B cell (primary cell): ENCODE measurements at regions not wholly inside any gene's neighbourhood (a gene's known extent, or its start where the extent isn't known, plus 50 kb on each side); places are given as distances from the start of the nearest gene placed in this dataset.

Experiments used
- ATAC-seq: fragments of 200-7000 bp; cut with Tn5 transposase; one replicate; pipeline ENCODE4 v1.10.0; 2021; ENCODE audit warnings: low read depth, mild to moderate bottlenecking, moderate number of reproducible peaks, moderate library complexity
- CTCF ChIA-PET: fragments of 350-600 bp; sonication (Branson Sonifier 250); formaldehyde crosslinking; loops from one replicate; lab custom pipeline; 2021; ENCODE audit warnings: antibody characterized with exemption, inconsistent platforms; lab: Charles Lee
- POLR2A ChIA-PET: fragments of 350-600 bp; sonication (Branson Sonifier 250); formaldehyde crosslinking; loops from one replicate; lab custom pipeline; 2021; ENCODE audit warnings: antibody characterized with exemption; lab: Charles Lee
- DNase-seq: peaks from one replicate; pipeline ENCODE4 v3.0.0; 2013
- H2AFZ ChIP-seq: 2 replicates; pipeline ENCODE4 v1.6.1; 2012; ENCODE audit warnings: mild to moderate bottlenecking, low read depth, low read length; ENCODE audit not compliant: insufficient read depth, poor library complexity, severe bottlenecking
- H3K27ac ChIP-seq, 2 donors: 1 replicate in 1 of 2; 2 replicates in 1 of 2; pipeline ENCODE4 v1.5.1; 2012 to 2013; ENCODE audit warnings: low read length in 2 of 2, mild to moderate bottlenecking in 2 of 2, moderate library complexity in 1 of 2
- H3K27me3 ChIP-seq, 4 experiments: fragments of 200-600 bp in 1 of 4; sonication (generic) in 1 of 4; replicated peaks in 1 of 4; 1 replicate in 2 of 4; 2 replicates in 2 of 4; pipeline versions ENCODE4 v1.6.1 to v1.7.0; 2013 to 2016; ENCODE audit warnings: low read length in 3 of 4, mild to moderate bottlenecking in 2 of 4, mixed read lengths in 1 of 4, moderate library complexity in 1 of 4; ENCODE audit not compliant: insufficient read depth in 4 of 4, control insufficient read depth in 3 of 4; ENCODE audit errors: control extremely low read depth in 1 of 4
- H3K36me3 ChIP-seq, 2 experiments: replicated peaks in 1 of 2; 1 replicate in 1 of 2; 2 replicates in 1 of 2; pipeline versions ENCODE4 v1.6.1 to v1.7.1; 2013; ENCODE audit warnings: low read length in 1 of 2; ENCODE audit not compliant: insufficient read depth in 2 of 2, control insufficient read depth in 1 of 2; ENCODE audit errors: control extremely low read depth in 1 of 2, extremely low read depth in 1 of 2
- H3K4me1 ChIP-seq, 2 donors: fragments of 200-600 bp in 1 of 2; sonication (generic) in 1 of 2; 1 replicate in 1 of 2; 2 replicates in 1 of 2; pipeline versions ENCODE4 v1.5.1 to v1.6.1; 2013 to 2017; ENCODE audit warnings: low read length in 2 of 2; ENCODE audit not compliant: control insufficient read depth in 2 of 2, insufficient read depth in 2 of 2
- H3K4me2 ChIP-seq: replicated peaks from 2 replicates; pipeline ENCODE3; 2012; ENCODE audit warnings: mild to moderate bottlenecking, low read depth, low read length; ENCODE audit not compliant: poor library complexity, severe bottlenecking
- H3K4me3 ChIP-seq, 5 experiments: fragments of 200-600 bp in 1 of 5; sonication (generic) in 1 of 5; 1 replicate in 3 of 5; 2 replicates in 2 of 5; pipeline versions ENCODE4 v1.5.1 to v1.7.0; 2011 to 2016; ENCODE audit warnings: low read length in 4 of 5, mild to moderate bottlenecking in 4 of 5, low read depth in 2 of 5, control low read depth in 1 of 5, moderate library complexity in 1 of 5; ENCODE audit not compliant: insufficient read depth in 1 of 5; ENCODE audit errors: control extremely low read depth in 1 of 5, extremely low read depth in 1 of 5
- H3K79me2 ChIP-seq: fragments of 200-600 bp; sonication (generic); one replicate; pipeline ENCODE4 v1.6.0; 2016; ENCODE audit warnings: low read length; ENCODE audit not compliant: control insufficient read depth, insufficient read depth
- H3K9ac ChIP-seq: fragments of 200-600 bp; sonication (generic); 2 replicates; pipeline ENCODE4 v1.6.1; 2017; ENCODE audit warnings: mild to moderate bottlenecking, low read length, moderate library complexity
- H3K9me3 ChIP-seq, 3 donors: one replicate each; pipeline versions ENCODE4 v1.6.1 to v1.7.1; 2013; ENCODE audit warnings: low read length in 2 of 3; ENCODE audit not compliant: control insufficient read depth in 2 of 3, insufficient read depth in 1 of 3; ENCODE audit errors: control extremely low read depth in 1 of 3
- H4K20me1 ChIP-seq: 2 replicates; pipeline ENCODE4 v1.6.0; 2012; ENCODE audit warnings: mild to moderate bottlenecking, low read length; ENCODE audit not compliant: insufficient read depth, control insufficient read depth, poor library complexity, severe bottlenecking
- H3K27ac Mint-ChIP-seq: one replicate; pipeline ENCODE4 v1.8.0; 2021; ENCODE audit warnings: mixed read lengths
- H3K27me3 Mint-ChIP-seq: one replicate; pipeline ENCODE4 v1.8.0; 2021; ENCODE audit warnings: mixed read lengths
- H3K4me1 Mint-ChIP-seq: one replicate; pipeline ENCODE4 v1.8.0; 2021; ENCODE audit warnings: mixed read lengths
- H3K4me3 Mint-ChIP-seq: one replicate; pipeline ENCODE4 v1.8.0; 2021; ENCODE audit warnings: mixed read lengths
- H3K9me3 Mint-ChIP-seq: one replicate; pipeline ENCODE4 v1.8.0; 2022; ENCODE audit warnings: mixed read lengths; ENCODE audit not compliant: insufficient read depth
- CTCF ChIP-seq: fragments of 200-600 bp; IDR thresholded peaks from one replicate; pipeline ENCODE4 v1.8.0; 2022; ENCODE audit warnings: antibody characterized with exemption, mild to moderate bottlenecking
- EZH2 ChIP-seq: IDR thresholded peaks from 2 replicates; pipeline ENCODE4 v1.6.1; 2012; ENCODE audit warnings: borderline replicate concordance, low read depth, mild to moderate bottlenecking, moderate library complexity, low read length; ENCODE audit not compliant: insufficient read depth, poor library complexity, severe bottlenecking
- WGBS: methylation state at CpG from one replicate; pipeline ENCODE4 v1.1.5; 2013; ENCODE audit warnings: missing lambda C conversion rate; ENCODE audit not compliant: insufficient coverage; 5-methylcytosine and 5-hydroxymethylcytosine counted together
- intact Hi-C: fragments of 100-400 bp; cut with micrococcal nuclease; formaldehyde crosslinking; loops from one replicate; pipeline ENCODE4 v1.10.0; 2022

- Histone ChIP-seq H3K4me3 (no peak overlapping the region), H3K9me3 (peaks cover 0 to 1% (median 0%) of the 10 kb centered on the region in 3 donors), H3K36me3 (no peaks in the 10 kb centered on the region), H3K9ac (no peak overlapping the region), H3K27me3 (no peaks in the 10 kb centered on the region), H2AFZ (no peak overlapping the region), H4K20me1 (no peaks in the 10 kb centered on the region), H3K79me2 (no peaks in the 10 kb centered on the region), H3K4me2 (no peak overlapping the region), H3K4me1 (no peaks in the 10 kb centered on the region), H3K27ac (no peak overlapping the region)
- CTCF ChIA-PET, result interaction anchor here (0.9 kb wide), 1 partner anchor 10 kb away, joined by 3 read pairs; no protein-coding TSS in a partner anchor
- Mint-ChIP-seq H3K9me3 (no peaks in the 10 kb centered on the region), H3K27me3 (no peaks in the 10 kb centered on the region), H3K4me3 (no peak overlapping the region), H3K4me1 (peaks cover 4% of the 10 kb centered on the region), H3K27ac (no peak overlapping the region)
- intact Hi-C loops, result no loop called here
- TF ChIP-seq CTCF, result no peak
- no peak for TF ChIP-seq EZH2
- POLR2A ChIA-PET, result no interaction called here
- DNase-seq (no peak), ATAC-seq (no peak)
- WGBS, result no CpG with 5 or more reads among the region's 1 CpG
These were observed 68.7 kb downstream of the MEPE start for GRCh38 chr4:87901422-87901992.

- no peaks in the 10 kb centered on the region for H3K36me3 ChIP-seq
- H3K9me3 Mint-ChIP-seq, result no peaks in the 10 kb centered on the region
- no peaks in the 10 kb centered on the region for H3K27me3 Mint-ChIP-seq
- DNase-seq (no peak), ATAC-seq (no peak)
- CTCF ChIA-PET, result no interaction called here
- H3K4me3 ChIP-seq, result no peak overlapping the region
- no peaks in the 10 kb centered on the region for H3K4me1 ChIP-seq
- H3K27me3 ChIP-seq, result no peaks in the 10 kb centered on the region
- no peak overlapping the region for H3K4me2 ChIP-seq
- H3K9ac ChIP-seq, result no peak overlapping the region
- TF ChIP-seq CTCF (no peak), EZH2 (no peak)
- no peak overlapping the region for H3K4me3 Mint-ChIP-seq
- H3K27ac Mint-ChIP-seq, result no peak overlapping the region
- 94% methylated on average over 2 of the region's 6 CpGs for WGBS
- H3K9me3 ChIP-seq, result no peaks in the 10 kb centered on the region
- intact Hi-C loops, result no loop called here
- H3K79me2 ChIP-seq, result no peaks in the 10 kb centered on the region
- no peak overlapping the region for H2AFZ ChIP-seq
- H3K4me1 Mint-ChIP-seq, result no peaks in the 10 kb centered on the region
- POLR2A ChIA-PET, result no interaction called here
- H3K27ac ChIP-seq, result no peak overlapping the region
- H4K20me1 ChIP-seq, result no peaks in the 10 kb centered on the region
These were observed 70.8 kb upstream of the SPP1 start for GRCh38 chr4:87904639-87905160.
